ENCODE measurements at regions not wholly inside any gene's neighbourhood (a gene's known extent, or its start where the extent isn't known, plus 50 kb on each side); places are given as distances from the start of the nearest gene placed in this dataset.

- peak in 2 of 51 donors; percentile 29 to 42 for DNase-seq
These were observed 222.8 kb downstream of the SOX11 start for GRCh38 chr2:5914811-5915611.

DNA sequence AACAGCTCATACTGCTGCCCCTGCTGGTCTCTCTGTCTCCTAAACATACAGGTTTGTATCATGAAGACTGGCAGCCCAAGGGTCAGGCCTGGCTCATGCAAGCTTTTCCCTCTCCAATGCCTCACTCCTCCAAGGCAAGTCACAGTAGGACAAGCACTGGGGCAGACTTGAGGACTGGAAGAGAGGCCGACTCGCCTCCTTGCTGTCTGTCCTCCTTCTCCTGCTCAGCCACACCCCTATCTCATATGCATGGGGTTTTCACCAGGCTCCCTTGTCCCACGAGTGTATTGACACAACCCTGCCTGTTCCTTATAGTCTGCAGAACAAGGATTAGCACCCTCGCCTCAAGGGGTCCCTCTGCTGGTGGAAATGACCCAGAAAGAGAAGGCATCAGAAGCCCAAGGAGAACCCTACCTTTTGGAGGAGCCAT is 223.7 kb downstream of the SOX11 start:
- DNase-seq: peak in 1 of 51 donors; percentile 11

GRCh38 chr2:5921081-5921642 is 229.0 kb downstream of the SOX11 start:
- no peak for DNase-seq

DNA sequence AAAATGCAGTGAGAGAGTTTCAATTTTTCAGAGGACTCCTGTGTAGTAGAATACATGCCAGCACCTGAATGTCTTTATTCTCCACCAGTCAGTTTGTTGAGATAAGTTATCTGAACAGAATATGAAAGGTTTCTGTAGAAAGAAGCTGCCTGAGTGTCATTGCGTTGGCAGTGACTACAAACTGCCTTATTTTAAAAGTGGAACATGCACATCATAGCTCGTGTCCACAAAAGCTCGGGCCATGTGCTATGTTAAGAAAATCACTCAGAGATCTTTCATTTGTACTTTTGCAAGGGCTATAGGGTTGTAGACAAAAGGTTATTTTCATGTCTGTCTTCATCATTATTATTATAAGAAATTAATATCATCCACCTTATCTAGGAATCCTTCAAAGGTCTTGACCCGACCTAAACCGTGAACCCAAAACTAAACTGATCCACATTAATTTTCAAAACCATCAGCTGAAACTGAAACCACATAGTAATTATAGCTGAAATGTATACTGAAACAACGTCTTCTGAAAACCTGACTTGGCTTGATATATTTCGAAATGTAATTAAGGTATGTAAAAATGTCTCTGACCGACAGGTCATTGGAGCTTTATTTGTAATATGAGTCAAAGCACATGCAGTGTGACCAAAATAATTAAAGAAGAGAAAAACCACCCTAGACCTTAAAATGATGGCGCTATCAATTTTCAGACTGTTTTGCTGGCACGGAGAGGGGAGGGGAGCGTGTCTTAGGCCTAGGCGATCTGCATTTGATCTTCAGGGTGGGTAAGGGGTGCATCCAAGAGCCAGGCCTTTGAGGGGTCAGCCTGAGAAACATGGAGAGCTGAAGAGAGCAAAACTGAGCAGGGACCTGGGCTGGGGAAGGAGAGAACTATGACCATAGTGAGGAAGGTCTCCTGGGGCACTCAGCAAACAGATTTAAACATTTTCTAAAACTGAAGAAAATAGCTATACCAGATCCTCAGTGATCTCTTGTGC is 232.1 kb downstream of the SOX11 start:
- no peak for DNase-seq

GRCh38 chr2:5925604-5926003 is 233.4 kb downstream of the SOX11 start:
- DNase-seq: peak in 1 of 51 donors; percentile 20

DNA sequence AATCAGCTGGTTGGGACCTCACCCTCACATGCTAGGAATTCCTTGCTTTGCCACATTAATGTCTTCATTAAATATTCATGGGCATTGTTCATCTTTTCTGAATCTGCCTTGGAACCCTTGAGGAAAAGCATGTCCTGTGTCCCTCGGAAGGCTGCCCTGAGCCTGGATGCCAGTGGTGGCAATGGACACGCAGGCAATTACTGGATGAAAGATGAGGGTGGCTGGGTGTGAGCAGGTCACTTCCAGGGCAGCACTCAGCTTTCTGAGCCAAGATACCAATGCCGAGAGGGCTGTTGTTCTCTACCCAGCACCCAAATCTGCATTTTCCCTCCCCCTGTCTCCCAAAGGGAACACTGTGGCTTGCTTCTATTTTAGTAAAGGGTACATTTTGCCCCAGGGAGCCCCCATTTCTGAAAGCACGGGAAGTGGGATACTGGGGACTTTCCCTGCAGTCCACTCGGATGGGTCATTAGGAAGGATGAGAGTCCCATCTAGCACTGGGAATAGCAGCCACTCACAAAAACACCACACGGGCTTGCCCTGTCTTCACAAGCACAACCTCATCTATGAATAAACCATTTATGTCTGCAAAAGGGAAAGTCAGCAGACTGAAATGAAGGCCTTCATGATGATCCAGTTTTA is 234.8 kb downstream of the SOX11 start:
- DNase-seq: peak in 7 of 51 donors; percentile 10 to 40 (median 22)

DNA sequence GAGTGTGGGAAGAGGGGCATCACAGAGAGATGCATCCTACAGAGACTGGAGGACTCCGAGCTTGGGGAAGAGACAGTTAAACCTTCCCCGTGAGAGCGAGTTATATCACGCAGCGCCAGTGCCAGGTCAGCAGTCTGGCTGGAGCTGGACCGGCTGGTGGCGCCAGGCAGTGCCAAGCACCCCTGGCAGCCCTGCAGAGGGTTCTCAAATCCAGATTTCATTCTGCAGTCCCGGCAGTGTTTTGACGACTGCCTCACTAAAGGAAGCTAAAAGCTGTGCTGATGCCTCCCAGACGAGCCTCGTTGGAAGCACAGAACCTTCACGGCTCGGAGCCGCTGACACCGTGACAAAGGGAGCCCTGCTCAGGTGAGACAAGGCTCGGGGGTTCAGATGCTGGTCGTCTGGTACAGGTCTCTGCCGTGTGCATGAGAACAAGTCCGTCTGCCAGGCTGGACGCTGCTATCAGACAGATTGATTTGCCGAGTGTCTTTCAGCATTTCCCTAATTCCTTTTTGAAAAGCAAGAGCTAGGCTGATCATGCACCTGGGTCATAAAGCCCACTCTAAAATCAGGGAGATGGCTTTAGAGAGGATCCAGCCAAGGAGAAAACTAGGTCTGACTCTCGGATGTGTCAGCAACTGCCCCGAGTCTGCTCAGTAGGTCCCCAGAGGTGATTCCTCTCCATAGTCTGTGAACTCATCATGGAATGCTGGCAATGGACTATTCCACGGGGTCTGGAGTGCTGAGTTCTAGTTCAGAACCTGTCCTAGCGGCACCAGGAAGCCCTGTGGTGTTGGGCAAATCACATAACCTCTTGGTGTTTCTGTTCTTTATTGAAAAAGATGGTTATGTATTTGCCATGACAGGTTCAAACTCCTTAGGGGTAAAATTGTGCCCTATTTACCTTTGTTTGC is 240.6 kb downstream of the SOX11 start:
- peak in 47 of 51 donors; percentile 17 to 89 (median 70) for DNase-seq

DNA sequence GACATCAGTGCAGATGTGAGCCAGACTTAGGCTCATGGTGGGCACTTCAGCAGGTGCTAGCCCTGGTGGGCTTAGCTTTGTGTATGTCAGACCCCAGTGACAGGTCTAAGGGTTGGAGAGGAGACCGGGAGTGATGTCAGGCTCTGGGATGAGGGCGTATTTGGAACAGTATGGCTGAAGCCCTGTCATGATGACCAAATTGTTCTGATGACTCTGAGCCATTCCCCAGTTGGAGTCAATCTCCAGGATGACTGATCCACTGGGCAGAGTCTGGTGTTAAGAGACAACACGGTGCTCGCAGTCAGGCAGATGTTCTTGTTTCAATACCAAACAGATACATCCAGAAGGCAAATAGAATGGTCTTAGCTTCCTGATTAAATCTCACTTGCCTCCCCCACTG is 241.5 kb downstream of the SOX11 start:
- peak in 6 of 51 donors; percentile 25 to 83 (median 52) for DNase-seq

DNA sequence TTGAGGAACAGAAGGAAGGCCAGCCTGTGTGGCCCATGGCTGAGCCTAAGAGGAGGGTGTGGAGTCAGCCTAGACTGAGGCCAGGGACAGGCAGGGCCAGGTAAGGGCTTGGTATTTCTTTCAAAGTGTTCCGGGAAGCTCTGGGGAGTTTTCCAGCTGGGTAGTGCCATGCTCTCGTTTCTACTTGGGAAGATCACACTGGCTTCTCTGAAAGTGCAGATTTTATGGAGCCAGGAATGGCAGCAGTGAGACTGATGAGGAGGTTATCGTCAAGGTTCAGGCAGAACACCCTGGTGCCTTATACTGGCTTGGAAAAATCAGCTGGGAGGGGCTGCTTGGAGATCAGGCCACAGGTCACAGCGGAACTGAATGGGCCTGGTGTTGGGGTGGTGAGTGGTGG is 245.1 kb downstream of the SOX11 start:
- no peak for DNase-seq

GRCh38 chr2:5937851-5938565 is 245.8 kb downstream of the SOX11 start:
- DNase-seq: no peak

GRCh38 chr2:5938566-5938896 is 246.3 kb downstream of the SOX11 start:
- DNase-seq: no peak

GRCh38 chr2:5939553-5939952 is 247.4 kb downstream of the SOX11 start:
- DNase-seq: no peak

- DNase-seq: no peak
These were observed 248.7 kb downstream of the SOX11 start for GRCh38 chr2:5940596-5941535.

GRCh38 chr2:5942204-5942603 is 250.0 kb downstream of the SOX11 start:
- no peak for DNase-seq

GRCh38 chr2:5945742-5946141 is 253.6 kb downstream of the SOX11 start:
- no peak for DNase-seq

- no peak for DNase-seq
These were observed 254.3 kb downstream of the SOX11 start for GRCh38 chr2:5946225-5947115.

DNA sequence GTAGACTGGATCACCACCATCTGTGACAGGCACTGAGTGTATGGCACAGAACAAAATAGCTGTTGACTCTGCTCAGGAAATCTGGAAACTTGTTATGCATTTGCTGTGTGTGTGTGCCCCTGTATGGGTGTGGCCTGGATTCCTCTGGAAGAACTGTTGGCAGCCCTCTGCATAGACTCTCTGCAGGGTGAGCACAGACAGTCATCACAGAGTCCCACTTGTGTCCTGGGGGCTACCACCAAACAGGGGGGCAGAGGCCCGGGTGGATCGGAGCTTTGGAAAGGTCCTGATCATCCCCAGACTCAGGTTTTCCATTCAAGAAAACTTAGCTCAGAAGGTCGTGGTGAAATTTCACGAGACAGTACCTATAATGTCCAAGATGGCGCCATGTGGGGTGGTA is 258.6 kb downstream of the SOX11 start:
- no peak for DNase-seq

All from hypothalamus (tissue), 51 donors.